H1 (cell line): ENCODE measurements at regions not wholly inside any gene's neighbourhood (a gene's known extent, or its start where the extent isn't known, plus 50 kb on each side); places are given as distances from the start of the nearest gene placed in this dataset.
"Not testable (repeated sequence)": the region's sequence is repeated elsewhere in the genome, so short reads cannot be mapped to it uniquely, and the experiment has no call there.

Experiments
- CTCF ChIA-PET: fragments of 300-600 bp; sonication (Branson Sonifier 250); formaldehyde crosslinking; loops from one replicate; lab custom pipeline; 2021; ENCODE audit not compliant: partially characterized antibody; lab: Charles Lee
- POLR2A ChIA-PET: fragments of 300-600 bp; sonication (Branson Sonifier 250); formaldehyde crosslinking; loops from one replicate; lab custom pipeline; 2021; ENCODE audit warnings: inconsistent platforms; ENCODE audit not compliant: partially characterized antibody; lab: Charles Lee
- DNase-seq, 2 experiments: peaks; one replicate each; pipeline versions ENCODE4 v3.0.0 to v3.0.0-alpha.2; 2010 to 2022; ENCODE audit warnings: low spot score in 2 of 2, low read depth in 1 of 2, mixed read lengths in 1 of 2
- FAIRE-seq: peaks from 2 replicates; lab custom pipeline; 2011; peaks lifted over from hg19 to GRCh38; lab: Jason Lieb, UNC
- H2AFZ ChIP-seq: 2 replicates; pipeline ENCODE4 v1.8.1; 2012; ENCODE audit warnings: low read length, inconsistent platforms
- H2AK5ac ChIP-seq: 2 replicates; pipeline ENCODE4 v1.6.1; 2013; ENCODE audit warnings: low read depth, low read length
- H2BK120ac ChIP-seq: replicated peaks from 2 replicates; pipeline ENCODE3; 2013; ENCODE audit warnings: low read depth, low read length, inconsistent platforms
- H2BK12ac ChIP-seq: 2 replicates; pipeline ENCODE4 v1.6.1; 2013; ENCODE audit warnings: low read depth, low read length
- H2BK15ac ChIP-seq: 2 replicates; pipeline ENCODE4 v1.6.1; 2013; ENCODE audit warnings: low read length
- H2BK20ac ChIP-seq: 2 replicates; pipeline ENCODE4 v1.6.1; 2013; ENCODE audit warnings: low read length
- H2BK5ac ChIP-seq: 2 replicates; pipeline ENCODE4 v1.6.1; 2013; ENCODE audit warnings: low read depth, low read length
- H3K14ac ChIP-seq: 2 replicates; pipeline ENCODE4 v1.6.1; 2013; ENCODE audit warnings: inconsistent platforms; ENCODE audit not compliant: insufficient read length
- H3K18ac ChIP-seq: 2 replicates; pipeline ENCODE4 v1.6.1; 2013; ENCODE audit warnings: low read length; ENCODE audit errors: extremely low read depth
- H3K23ac ChIP-seq: 2 replicates; pipeline ENCODE4 v1.6.1; 2013; ENCODE audit warnings: inconsistent platforms; ENCODE audit not compliant: insufficient read length
- H3K23me2 ChIP-seq: 2 replicates; pipeline ENCODE4 v1.6.1; 2013; ENCODE audit warnings: low read depth, low read length
- H3K27ac ChIP-seq: 2 replicates; pipeline ENCODE4 v1.6.1; 2011; ENCODE audit warnings: low read depth, low read length, inconsistent platforms
- H3K27me3 ChIP-seq, 4 experiments: replicated peaks in 1 of 4; 1 replicate in 1 of 4; 2 replicates in 3 of 4; pipeline versions ENCODE4 v1.6.1 to v1.8.1; 2011 to 2013; ENCODE audit warnings: low read length in 3 of 4, mild to moderate bottlenecking in 3 of 4, inconsistent platforms in 2 of 4, mixed read lengths in 2 of 4, moderate library complexity in 1 of 4; ENCODE audit not compliant: control insufficient read depth in 3 of 4, insufficient read depth in 3 of 4; ENCODE audit errors: extremely low read depth in 1 of 4
- H3K36me3 ChIP-seq, 4 experiments: 2 replicates each; pipeline versions ENCODE4 v1.6.1 to v1.8.1; 2011 to 2013; ENCODE audit warnings: mild to moderate bottlenecking in 4 of 4, low read length in 3 of 4, moderate library complexity in 2 of 4, control low read depth in 1 of 4, inconsistent platforms in 1 of 4; ENCODE audit not compliant: insufficient read depth in 4 of 4, control insufficient read depth in 2 of 4
- H3K4ac ChIP-seq: replicated peaks from 2 replicates; pipeline ENCODE3; 2013; ENCODE audit warnings: low read length, low read depth, mixed read lengths, inconsistent platforms; ENCODE audit not compliant: insufficient read length
- H3K4me1 ChIP-seq, 4 experiments: replicated peaks in 1 of 4; 1 replicate in 1 of 4; 2 replicates in 3 of 4; pipeline versions ENCODE4 v1.6.1 to v1.8.1; 2011 to 2013; ENCODE audit warnings: low read length in 3 of 4, inconsistent platforms in 2 of 4, mixed read lengths in 1 of 4; ENCODE audit not compliant: insufficient read depth in 4 of 4, control insufficient read depth in 3 of 4
- H3K4me2 ChIP-seq, 2 experiments: 2 replicates each; pipeline versions ENCODE4 v1.6.1 to v1.8.1; 2011 to 2013; ENCODE audit warnings: low read depth in 2 of 2, low read length in 2 of 2, control low read depth in 1 of 2, inconsistent platforms in 1 of 2, mild to moderate bottlenecking in 1 of 2; ENCODE audit not compliant: insufficient read depth in 1 of 2
- H3K4me3 ChIP-seq, 4 experiments: fragments of 200-600, 300-600 bp in 1 of 4; sonication (generic), shearing (Covaris generic), sonication (Bioruptor Twin) in 1 of 4; 2 replicates each; pipeline versions ENCODE4 v1.5.1 to v1.8.1; 2011 to 2016; ENCODE audit warnings: low read length in 4 of 4, low read depth in 3 of 4, control low read depth in 2 of 4, inconsistent platforms in 2 of 4, mild to moderate bottlenecking in 2 of 4, mixed read lengths in 1 of 4, moderate library complexity in 1 of 4; ENCODE audit not compliant: insufficient read depth in 2 of 4; ENCODE audit errors: extremely low read depth in 1 of 4
- H3K56ac ChIP-seq: replicated peaks from 2 replicates; pipeline ENCODE3; 2013; ENCODE audit warnings: low read depth, mild to moderate bottlenecking, mixed read lengths, low read length, inconsistent platforms; ENCODE audit not compliant: insufficient read length
- H3K79me1 ChIP-seq: 2 replicates; pipeline ENCODE4 v1.6.1; 2013; ENCODE audit warnings: low read depth, low read length, control low read depth
- H3K79me2 ChIP-seq, 2 experiments: 2 replicates each; pipeline versions ENCODE4 v1.6.1 to v1.8.1; 2012 to 2013; ENCODE audit warnings: low read length in 2 of 2, mild to moderate bottlenecking in 2 of 2, inconsistent platforms in 1 of 2; ENCODE audit not compliant: insufficient read depth in 2 of 2, control insufficient read depth in 1 of 2
- H3K9ac ChIP-seq, 4 experiments: replicated peaks in 1 of 4; 1 replicate in 1 of 4; 2 replicates in 3 of 4; pipeline versions ENCODE4 v1.6.1 to v1.8.1; 2011 to 2013; ENCODE audit warnings: low read depth in 3 of 4, low read length in 3 of 4, control low read depth in 2 of 4, mild to moderate bottlenecking in 2 of 4, moderate library complexity in 2 of 4, inconsistent platforms in 1 of 4; ENCODE audit errors: extremely low read depth in 1 of 4
- H3K9me3 ChIP-seq, 2 experiments: 2 replicates each; pipeline versions ENCODE4 v1.6.1 to v1.8.1; 2012 to 2013; ENCODE audit warnings: mild to moderate bottlenecking in 2 of 2, moderate library complexity in 2 of 2, control low read depth in 1 of 2, inconsistent platforms in 1 of 2, low read depth in 1 of 2, low read length in 1 of 2, mixed read lengths in 1 of 2; ENCODE audit not compliant: insufficient read depth in 2 of 2
- H4K20me1 ChIP-seq, 2 experiments: replicated peaks in 1 of 2; 2 replicates each; pipeline versions ENCODE3 to v1.8.1; 2011 to 2013; ENCODE audit warnings: inconsistent platforms in 2 of 2, low read length in 2 of 2, mild to moderate bottlenecking in 1 of 2; ENCODE audit not compliant: insufficient read depth in 2 of 2, control insufficient read depth in 1 of 2
- H4K5ac ChIP-seq: 2 replicates; pipeline ENCODE4 v1.6.1; 2013; ENCODE audit warnings: low read length, low read depth, mixed read lengths, inconsistent platforms; ENCODE audit not compliant: insufficient read length
- H4K8ac ChIP-seq: 2 replicates; pipeline ENCODE4 v1.8.0; 2013; ENCODE audit warnings: mild to moderate bottlenecking, moderate library complexity, low read length, inconsistent platforms; ENCODE audit not compliant: insufficient read depth; ENCODE audit errors: extremely low read depth
- H4K91ac ChIP-seq: replicated peaks from 2 replicates; pipeline ENCODE3; 2013; ENCODE audit warnings: low read length, mixed read lengths, inconsistent platforms; ENCODE audit not compliant: insufficient read length
- WGBS, 2 experiments: shearing (Covaris generic) in 1 of 2; methylation state at CpG; one replicate each; pipeline versions ENCODE4 v1.1.6 to v1.1.7; 2013 to 2015; ENCODE audit warnings: low lambda C conversion rate in 2 of 2, mixed read lengths in 2 of 2, inconsistent platforms in 1 of 2, low coverage in 1 of 2, missing lambda C conversion rate in 1 of 2; ENCODE audit not compliant: insufficient replicate concordance in 2 of 2, insufficient coverage in 1 of 2, insufficient read length in 1 of 2; ENCODE audit errors: extremely low coverage in 1 of 2, missing lambda C conversion rate in 1 of 2; 5-methylcytosine and 5-hydroxymethylcytosine counted together

DNA sequence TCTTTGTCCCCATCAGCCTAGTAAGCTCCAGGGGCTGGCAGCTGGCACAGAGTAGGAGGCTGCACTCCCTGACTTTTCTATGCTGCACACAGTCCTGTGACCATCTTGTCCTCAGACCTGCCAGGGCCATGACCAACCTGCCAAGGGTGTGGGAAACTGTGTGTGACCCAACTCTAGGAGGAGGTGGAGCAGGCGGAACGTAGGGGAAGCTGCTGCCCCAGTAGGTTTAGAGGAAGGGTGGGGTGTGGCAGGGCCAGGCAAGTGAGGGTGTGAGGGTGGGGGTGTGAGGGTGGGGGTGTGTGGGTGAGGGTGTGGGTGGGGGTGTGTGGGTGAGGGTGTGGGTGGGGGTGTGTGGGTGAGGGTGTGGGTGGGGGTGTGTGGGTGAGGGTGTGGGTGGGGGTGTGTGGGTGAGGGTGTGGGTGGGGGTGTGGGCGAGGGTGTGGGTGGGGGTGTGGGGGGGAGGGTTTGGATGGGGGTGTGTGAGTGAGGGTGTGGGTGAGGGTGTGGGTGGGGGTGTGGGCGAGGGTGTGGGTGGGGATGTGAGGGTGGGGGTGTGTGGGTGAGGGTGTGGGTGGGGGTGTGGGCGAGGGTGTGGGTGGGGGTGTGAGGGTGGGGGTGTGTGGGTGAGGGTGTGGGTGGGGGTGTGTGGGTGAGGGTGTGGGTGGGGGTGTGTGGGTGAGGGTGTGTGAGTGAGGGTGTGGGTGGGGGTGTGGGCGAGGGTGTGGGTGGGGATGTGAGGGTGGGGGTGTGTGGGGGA is 62.4 kb upstream of the THOC3 start:
- CTCF ChIA-PET, H4K20me1 ChIP-seq, H3K27me3 ChIP-seq, H3K79me2 ChIP-seq, H4K8ac ChIP-seq, FAIRE-seq, H3K79me1 ChIP-seq, H2BK12ac ChIP-seq, H3K23me2 ChIP-seq, H3K36me3 ChIP-seq, H3K4me2 ChIP-seq, H3K9me3 ChIP-seq, H3K4me3 ChIP-seq, H3K14ac ChIP-seq, H2BK15ac ChIP-seq, H2BK20ac ChIP-seq, DNase-seq, H3K18ac ChIP-seq, H3K23ac ChIP-seq, H2BK5ac ChIP-seq, H2BK120ac ChIP-seq, H3K4ac ChIP-seq, H3K9ac ChIP-seq, H4K5ac ChIP-seq, H4K91ac ChIP-seq, POLR2A ChIA-PET, H2AFZ ChIP-seq, H2AK5ac ChIP-seq, H3K27ac ChIP-seq, H3K4me1 ChIP-seq, H3K56ac ChIP-seq: not testable (repeated sequence)
- no CpG with 5 or more reads among the region's 6 CpGs for WGBS, 2 experiments

- H4K20me1 ChIP-seq, H3K23me2 ChIP-seq, H2BK5ac ChIP-seq, H3K4me2 ChIP-seq, H2BK15ac ChIP-seq, H3K36me3 ChIP-seq, H3K4me1 ChIP-seq, H2BK20ac ChIP-seq, H3K23ac ChIP-seq, H3K27ac ChIP-seq, H3K18ac ChIP-seq, H4K8ac ChIP-seq, H4K5ac ChIP-seq, H3K79me2 ChIP-seq, H2BK120ac ChIP-seq, H2AK5ac ChIP-seq, H3K9me3 ChIP-seq, FAIRE-seq, H3K4me3 ChIP-seq, POLR2A ChIA-PET, H3K56ac ChIP-seq, DNase-seq, CTCF ChIA-PET, H3K4ac ChIP-seq, H3K27me3 ChIP-seq, H3K79me1 ChIP-seq, H3K9ac ChIP-seq, H2AFZ ChIP-seq, H4K91ac ChIP-seq, H3K14ac ChIP-seq, H2BK12ac ChIP-seq: not testable (repeated sequence)
- WGBS, 2 experiments: no CpG with 5 or more reads among the region's 3 CpGs
Measured at GRCh38 chr5:176031118-176031510, 63.0 kb upstream of the THOC3 start.
